Neural progenitor cell (in vitro differentiated cells): ENCODE measurements at regions not wholly inside any gene's neighbourhood (a gene's known extent, or its start where the extent isn't known, plus 50 kb on each side); places are given as distances from the start of the nearest gene placed in this dataset.

ENCODE experiments used
- DNase-seq: peaks from one replicate; pipeline ENCODE4 v3.0.0-alpha.2; 2016; ENCODE audit warnings: low spot score
- H2AFZ ChIP-seq: fragments of 200-600 bp; sonication (generic); replicated peaks from 2 replicates; pipeline ENCODE4 v1.6.1; 2016; ENCODE audit warnings: antibody characterized with exemption
- H3F3A ChIP-seq: fragments of 200-600 bp; sonication (generic); 2 replicates; pipeline ENCODE4 v1.6.1; 2016; ENCODE audit warnings: antibody characterized with exemption, low read depth
- H3K27ac ChIP-seq: fragments of 200-600 bp; sonication (generic); 2 replicates; pipeline ENCODE4 v1.5.1; 2016; ENCODE audit warnings: mild to moderate bottlenecking
- H3K27me3 ChIP-seq: fragments of 200-600 bp; sonication (generic); 2 replicates; pipeline ENCODE4 v1.6.1; 2016; ENCODE audit warnings: mild to moderate bottlenecking, moderate library complexity
- H3K36me3 ChIP-seq: fragments of 200-600 bp; sonication (generic); 2 replicates; pipeline ENCODE4 v1.5.1; 2016
- H3K4me1 ChIP-seq: fragments of 200-600 bp; sonication (generic); 2 replicates; pipeline ENCODE4 v1.6.1; 2016; ENCODE audit warnings: mixed run types
- H3K4me2 ChIP-seq: fragments of 200-600 bp; sonication (generic); 2 replicates; pipeline ENCODE4 v1.6.1; 2016
- H3K4me3 ChIP-seq: fragments of 200-600 bp; sonication (generic); 2 replicates; pipeline ENCODE4 v1.5.1; 2016
- H3K79me2 ChIP-seq: fragments of 200-600 bp; sonication (generic); 2 replicates; pipeline ENCODE4 v1.6.1; 2016; ENCODE audit warnings: low read depth
- H3K9ac ChIP-seq: fragments of 200-600 bp; sonication (generic); 2 replicates; pipeline ENCODE4 v1.6.1; 2016
- H3K9me3 ChIP-seq: fragments of 200-600 bp; sonication (generic); 2 replicates; pipeline ENCODE4 v1.5.1; 2016; ENCODE audit warnings: low read depth
- H4K20me1 ChIP-seq: fragments of 200-600 bp; sonication (generic); 2 replicates; pipeline ENCODE4 v1.6.1; 2016; ENCODE audit warnings: low read depth
- H3K27ac Mint-ChIP-seq: 3 replicates; pipeline ENCODE4 v1.8.0; 2021; ENCODE audit warnings: mixed read lengths
- H3K27me3 Mint-ChIP-seq: 2 replicates; pipeline ENCODE4 v1.8.0; 2022; ENCODE audit warnings: low read depth, mild to moderate bottlenecking, inconsistent platforms, moderate library complexity, mixed read lengths; ENCODE audit not compliant: insufficient read depth
- H3K36me3 Mint-ChIP-seq: 3 replicates; pipeline ENCODE4 v1.8.0; 2021; ENCODE audit warnings: mixed read lengths
- H3K4me1 Mint-ChIP-seq: 3 replicates; pipeline ENCODE4 v1.8.0; 2021; ENCODE audit warnings: mixed read lengths
- H3K4me3 Mint-ChIP-seq: 3 replicates; pipeline ENCODE4 v1.8.0; 2021; ENCODE audit warnings: mild to moderate bottlenecking, moderate library complexity, mixed read lengths
- H3K9me3 Mint-ChIP-seq: 3 replicates; pipeline ENCODE4 v1.8.0; 2020; ENCODE audit warnings: mixed read lengths
- EZH2 ChIP-seq: fragments of 200-600 bp; sonication (generic); IDR thresholded peaks from 2 replicates; pipeline ENCODE4 v1.6.1; 2017; ENCODE audit warnings: antibody characterized with exemption, mild to moderate bottlenecking, moderate library complexity
- EZH2phosphoT487 ChIP-seq: fragments of 200-600 bp; sonication (generic); IDR thresholded peaks from 2 replicates; pipeline ENCODE4 v1.6.1; 2017; ENCODE audit warnings: antibody characterized with exemption
- TF ChIP-seq, protein P1 (sequence below): fragments of 200-600 bp; sonication (generic); IDR thresholded peaks from 2 replicates; pipeline ENCODE4 v1.5.1; 2017; ENCODE audit warnings: antibody characterized with exemption, mild to moderate bottlenecking

GRCh38 chr7:92973974-92974373 lies 137.6 kb upstream of the CDK6 start:
- Histone ChIP-seq H3K4me2 (no peak overlapping the region), H3F3A (no peaks in the 10 kb centered on the region), H3K79me2 (no peaks in the 10 kb centered on the region), H3K27me3 (no peaks in the 10 kb centered on the region), H2AFZ (no peak overlapping the region), H3K4me3 (no peak overlapping the region), H3K27ac (no peak overlapping the region), H4K20me1 (no peaks in the 10 kb centered on the region), H3K4me1 (no peaks in the 10 kb centered on the region), H3K9me3 (no peaks in the 10 kb centered on the region), H3K36me3 (no peaks in the 10 kb centered on the region), H3K9ac (no peak overlapping the region)
- Mint-ChIP-seq H3K9me3 (peaks cover 26% of the 10 kb centered on the region), H3K27me3 (no peaks in the 10 kb centered on the region), H3K4me3 (no peak overlapping the region), H3K4me1 (no peaks in the 10 kb centered on the region), H3K27ac (no peak overlapping the region), H3K36me3 (no peaks in the 10 kb centered on the region)
- no peak for DNase-seq
- TF ChIP-seq EZH2 (no peak), EZH2phosphoT487 (no peak)
- TF ChIP-seq, protein P1, sequence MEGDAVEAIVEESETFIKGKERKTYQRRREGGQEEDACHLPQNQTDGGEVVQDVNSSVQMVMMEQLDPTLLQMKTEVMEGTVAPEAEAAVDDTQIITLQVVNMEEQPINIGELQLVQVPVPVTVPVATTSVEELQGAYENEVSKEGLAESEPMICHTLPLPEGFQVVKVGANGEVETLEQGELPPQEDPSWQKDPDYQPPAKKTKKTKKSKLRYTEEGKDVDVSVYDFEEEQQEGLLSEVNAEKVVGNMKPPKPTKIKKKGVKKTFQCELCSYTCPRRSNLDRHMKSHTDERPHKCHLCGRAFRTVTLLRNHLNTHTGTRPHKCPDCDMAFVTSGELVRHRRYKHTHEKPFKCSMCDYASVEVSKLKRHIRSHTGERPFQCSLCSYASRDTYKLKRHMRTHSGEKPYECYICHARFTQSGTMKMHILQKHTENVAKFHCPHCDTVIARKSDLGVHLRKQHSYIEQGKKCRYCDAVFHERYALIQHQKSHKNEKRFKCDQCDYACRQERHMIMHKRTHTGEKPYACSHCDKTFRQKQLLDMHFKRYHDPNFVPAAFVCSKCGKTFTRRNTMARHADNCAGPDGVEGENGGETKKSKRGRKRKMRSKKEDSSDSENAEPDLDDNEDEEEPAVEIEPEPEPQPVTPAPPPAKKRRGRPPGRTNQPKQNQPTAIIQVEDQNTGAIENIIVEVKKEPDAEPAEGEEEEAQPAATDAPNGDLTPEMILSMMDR, result no peak

- H2AFZ ChIP-seq, result no peak overlapping the region
- no peaks in the 10 kb centered on the region for H3K36me3 ChIP-seq
- no peaks in the 10 kb centered on the region for H3K9me3 ChIP-seq
- TF ChIP-seq EZH2phosphoT487, result no peak
- TF ChIP-seq, protein P1, result no peak
- no peak for TF ChIP-seq EZH2
- H3K4me1 Mint-ChIP-seq, result no peaks in the 10 kb centered on the region
- no peaks in the 10 kb centered on the region for H3F3A ChIP-seq
- H3K9me3 Mint-ChIP-seq, result peaks cover 22% of the 10 kb centered on the region
- H3K36me3 Mint-ChIP-seq, result no peaks in the 10 kb centered on the region
- H3K4me3 Mint-ChIP-seq, result no peak overlapping the region
- H3K27ac ChIP-seq, result no peak overlapping the region
- no peaks in the 10 kb centered on the region for H4K20me1 ChIP-seq
- no peak overlapping the region for H3K4me3 ChIP-seq
- H3K79me2 ChIP-seq, result no peaks in the 10 kb centered on the region
- no peaks in the 10 kb centered on the region for H3K4me1 ChIP-seq
- H3K4me2 ChIP-seq, result no peak overlapping the region
- no peak overlapping the region for H3K27ac Mint-ChIP-seq
- DNase-seq, result no peak
- no peak overlapping the region for H3K9ac ChIP-seq
- H3K27me3 Mint-ChIP-seq, result no peaks in the 10 kb centered on the region
- H3K27me3 ChIP-seq, result no peaks in the 10 kb centered on the region
These were observed 136.9 kb upstream of the CDK6 start for GRCh38 chr7:92973293-92973731.

DNA sequence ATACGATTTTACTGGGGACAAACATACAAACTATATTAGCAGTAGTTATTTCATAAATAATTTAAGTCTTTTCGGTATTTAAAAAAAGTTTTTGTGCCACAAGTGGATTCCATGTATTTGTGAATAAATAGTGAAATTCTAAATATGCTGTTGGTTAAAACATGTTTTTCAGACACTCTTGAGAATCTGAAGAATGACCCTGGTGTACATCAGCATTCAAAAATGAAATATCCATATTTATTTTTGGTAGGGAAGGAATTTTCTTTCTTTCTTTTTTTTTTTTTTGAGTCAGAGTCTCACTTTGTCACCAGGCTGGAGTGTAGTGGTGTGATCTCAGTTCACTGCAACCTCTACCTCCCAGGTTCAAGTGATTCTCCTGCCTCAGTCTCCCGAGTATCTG lies 136.1 kb upstream of the CDK6 start:
- TF ChIP-seq, protein P1, result no peak
- no peak for TF ChIP-seq EZH2
- H3K4me3 Mint-ChIP-seq, result no peak overlapping the region
- DNase-seq, result no peak
- Histone ChIP-seq H3K79me2 (no peaks in the 10 kb centered on the region), H3K9ac (no peak overlapping the region), H3K36me3 (no peaks in the 10 kb centered on the region), H3K4me3 (no peak overlapping the region), H2AFZ (no peak overlapping the region), H3K4me1 (no peaks in the 10 kb centered on the region), H3K27me3 (no peaks in the 10 kb centered on the region), H3K27ac (no peak overlapping the region), H4K20me1 (no peaks in the 10 kb centered on the region), H3K4me2 (no peak overlapping the region), H3K9me3 (no peaks in the 10 kb centered on the region), H3F3A (no peaks in the 10 kb centered on the region)
- peaks cover 17% of the 10 kb centered on the region for H3K9me3 Mint-ChIP-seq
- no peaks in the 10 kb centered on the region for H3K4me1 Mint-ChIP-seq
- no peaks in the 10 kb centered on the region for H3K36me3 Mint-ChIP-seq
- no peak overlapping the region for H3K27ac Mint-ChIP-seq
- H3K27me3 Mint-ChIP-seq, result no peaks in the 10 kb centered on the region

GRCh38 chr7:92969061-92969460 lies 132.7 kb upstream of the CDK6 start:
- no peaks in the 10 kb centered on the region for H3K27me3 Mint-ChIP-seq
- H3K4me3 Mint-ChIP-seq, result no peak overlapping the region
- Histone ChIP-seq H3K27ac (no peak overlapping the region), H3K4me2 (no peak overlapping the region), H3K9ac (no peak overlapping the region), H3K4me3 (no peak overlapping the region), H3K27me3 (no peaks in the 10 kb centered on the region), H3K9me3 (no peaks in the 10 kb centered on the region), H3K36me3 (no peaks in the 10 kb centered on the region), H2AFZ (no peak overlapping the region), H3K79me2 (no peaks in the 10 kb centered on the region), H3K4me1 (no peaks in the 10 kb centered on the region), H4K20me1 (no peaks in the 10 kb centered on the region), H3F3A (no peaks in the 10 kb centered on the region)
- H3K9me3 Mint-ChIP-seq, result peaks cover 3% of the 10 kb centered on the region
- no peaks in the 10 kb centered on the region for H3K36me3 Mint-ChIP-seq
- TF ChIP-seq EZH2, result no peak
- TF ChIP-seq, protein P1, result no peak
- no peak for TF ChIP-seq EZH2phosphoT487
- no peaks in the 10 kb centered on the region for H3K4me1 Mint-ChIP-seq
- no peak overlapping the region for H3K27ac Mint-ChIP-seq
- no peak for DNase-seq
